HepG2 (cell line): ENCODE measurements at regions not wholly inside any gene's neighbourhood (a gene's known extent, or its start where the extent isn't known, plus 50 kb on each side); places are given as distances from the start of the nearest gene placed in this dataset.
A peak's percentile ranks its signal among the peaks of the same experiment; 100 is the strongest.

Experiments
- CREB1 ChIP-seq, 2 experiments: fragments of 450-650 bp in 1 of 2; IDR thresholded peaks; 2 replicates each; pipeline ENCODE4 v1.6.1; 2016 to 2017; ENCODE audit warnings: control low read depth in 1 of 2, mild to moderate bottlenecking in 1 of 2, missing compliant biosample characterization in 1 of 2, missing genetic modification characterization in 1 of 2
- HMGXB4 ChIP-seq, 2 experiments: sonication (generic) in 1 of 2; formaldehyde crosslinking in 1 of 2; IDR thresholded peaks; 2 replicates each; pipeline versions ENCODE4 v1.4.0 to v1.6.1; 2018 to 2020; ENCODE audit warnings: missing genetic modification reagents in 2 of 2, borderline replicate concordance in 1 of 2, low read depth in 1 of 2, mild to moderate bottlenecking in 1 of 2, missing biosample characterization in 1 of 2
- HNF4G ChIP-seq, 2 experiments: sonication (generic) in 1 of 2; formaldehyde crosslinking in 1 of 2; IDR thresholded peaks; 2 replicates each; pipeline versions ENCODE4 v1.4.0 to v1.6.1; 2011 to 2020; ENCODE audit warnings: borderline replicate concordance in 2 of 2, low read depth in 2 of 2, mild to moderate bottlenecking in 2 of 2, low read length in 1 of 2, missing genetic modification reagents in 1 of 2, moderate library complexity in 1 of 2
- IRF2 ChIP-seq: IDR thresholded peaks from 2 replicates; pipeline ENCODE4 v1.6.1; 2018; ENCODE audit warnings: missing genetic modification reagents, missing compliant biosample characterization
- MAF1 ChIP-seq: sonication (generic); formaldehyde crosslinking; IDR thresholded peaks from 2 replicates; pipeline ENCODE4 v1.5.0; 2020; ENCODE audit warnings: missing genetic modification reagents, borderline replicate concordance
- MAX ChIP-seq: IDR thresholded peaks from 2 replicates; pipeline ENCODE4 v1.6.1; 2012; ENCODE audit warnings: inconsistent platforms
- MEIS2 ChIP-seq: sonication (generic); formaldehyde crosslinking; IDR thresholded peaks from 2 replicates; pipeline ENCODE4 v1.9.0; 2021; ENCODE audit warnings: mild to moderate bottlenecking, missing genetic modification reagents
- MLLT10 ChIP-seq: sonication (generic); formaldehyde crosslinking; IDR thresholded peaks from 2 replicates; pipeline ENCODE4 v1.4.0; 2020; ENCODE audit warnings: missing genetic modification reagents
- ONECUT2 ChIP-seq: sonication (generic); formaldehyde crosslinking; IDR thresholded peaks from 2 replicates; pipeline ENCODE4 v1.4.0; 2020; ENCODE audit warnings: missing genetic modification reagents
- PHF21A ChIP-seq: sonication (generic); formaldehyde crosslinking; IDR thresholded peaks from 2 replicates; pipeline ENCODE4 v1.5.0; 2020; ENCODE audit warnings: mild to moderate bottlenecking, missing genetic modification reagents
- POGZ ChIP-seq: sonication (generic); formaldehyde crosslinking; IDR thresholded peaks from 2 replicates; pipeline ENCODE4 v1.4.0; 2020; ENCODE audit warnings: mild to moderate bottlenecking, missing genetic modification reagents
- RNF2 ChIP-seq: fragments of 450-650 bp; conservative IDR thresholded peaks from 2 replicates; pipeline ENCODE4 v1.6.1; 2016; ENCODE audit warnings: low read depth
- ZBTB33 ChIP-seq: sonication (generic); formaldehyde crosslinking; IDR thresholded peaks from 2 replicates; pipeline ENCODE4 v1.4.0; 2020; ENCODE audit warnings: missing genetic modification reagents

GRCh38 chr6:28710466-28711191 is 184.9 kb downstream of the GPX5 start (continued):
- 0 out of 2 replicates have a peak, but pooled peaks have one; percentile 65 for TF ChIP-seq MAF1 (CRISPR knock-in tag)
- peak in 1 of 2 experiments; percentile 77; a peak in 1 of 4 replicates for TF ChIP-seq HMGXB4 (CRISPR knock-in tag; IDR thresholded peaks at IDR 0.05; ENCODE audit: borderline replicate concordance in 1 of 2, low read depth in 1 of 2)
- no peak for TF ChIP-seq IRF2 (CRISPR knock-in tag)
- TF ChIP-seq MEIS2 (CRISPR knock-in tag), result no peak
- TF ChIP-seq RNF2, result 0 out of 2 replicates have a peak, but pooled peaks have one; percentile 53
- TF ChIP-seq ZBTB33 (CRISPR knock-in tag), result peak; percentile 28; the same call in 1 of the 2 replicates
- TF ChIP-seq CREB1 (IDR thresholded peaks at IDR 0.05), result no peak
- TF ChIP-seq CREB1 (CRISPR knock-in tag; IDR thresholded peaks at IDR 0.05), result peak; percentile 37; the same call in 1 of the 2 replicates
- TF ChIP-seq MLLT10 (CRISPR knock-in tag), result no peak
- peak; percentile 58 for TF ChIP-seq MAX
- TF ChIP-seq HNF4G (IDR thresholded peaks at IDR 0.05; ENCODE audit: borderline replicate concordance, low read depth, low read length), result peak; percentile 66; the same call in 1 of the 2 replicates
- TF ChIP-seq HNF4G (CRISPR knock-in tag; IDR thresholded peaks at IDR 0.05; ENCODE audit: borderline replicate concordance, low read depth), result no peak
- 0 out of 2 replicates have a peak, but pooled peaks have one; percentile 31 for TF ChIP-seq POGZ (CRISPR knock-in tag)
- 0 out of 2 replicates have a peak, but pooled peaks have one; percentile 27 for TF ChIP-seq PHF21A (CRISPR knock-in tag)
- TF ChIP-seq ONECUT2 (CRISPR knock-in tag), result 0 out of 2 replicates have a peak, but pooled peaks have one; percentile 23
